Smooth muscle cell (in vitro differentiated cells): ENCODE measurements at regions not wholly inside any gene's neighbourhood (a gene's known extent, or its start where the extent isn't known, plus 50 kb on each side); places are given as distances from the start of the nearest gene placed in this dataset.

Experiments used
- DNase-seq: peaks from one replicate; lab custom pipeline; 2025; ENCODE audit not compliant: unreplicated experiment; lab: John Stamatoyannopoulos, UW
- H2AFZ ChIP-seq: fragments of 200-600 bp; sonication (generic); 2 replicates; pipeline ENCODE4 v1.6.0; 2016; ENCODE audit warnings: antibody characterized with exemption, low read depth, mild to moderate bottlenecking
- H3F3A ChIP-seq: fragments of 200-600 bp; sonication (generic); 2 replicates; pipeline ENCODE4 v1.6.0; 2017; ENCODE audit warnings: antibody characterized with exemption, low read depth
- H3K27ac ChIP-seq: fragments of 200-600 bp; sonication (generic); 2 replicates; pipeline ENCODE4 v1.5.1; 2016; ENCODE audit warnings: low read depth, mild to moderate bottlenecking
- H3K27me3 ChIP-seq: fragments of 200-600 bp; sonication (generic); 2 replicates; pipeline ENCODE4 v1.6.1; 2016; ENCODE audit warnings: low read depth, mild to moderate bottlenecking
- H3K36me3 ChIP-seq: fragments of 200-600 bp; sonication (generic); 2 replicates; pipeline ENCODE4 v1.5.1; 2016; ENCODE audit warnings: low read depth
- H3K4me1 ChIP-seq: fragments of 200-600 bp; sonication (generic); 2 replicates; pipeline ENCODE4 v1.5.1; 2016; ENCODE audit warnings: low read depth
- H3K4me2 ChIP-seq: fragments of 200-600 bp; sonication (generic); 2 replicates; pipeline ENCODE4 v1.6.0; 2016; ENCODE audit warnings: mild to moderate bottlenecking
- H3K4me3 ChIP-seq: fragments of 200-600 bp; sonication (generic); 2 replicates; pipeline ENCODE4 v1.5.1; 2016; ENCODE audit warnings: mild to moderate bottlenecking
- H3K79me2 ChIP-seq: fragments of 200-600 bp; sonication (generic); 2 replicates; pipeline ENCODE4 v1.6.0; 2016; ENCODE audit warnings: low read depth, mild to moderate bottlenecking
- H3K9ac ChIP-seq: fragments of 200-600 bp; sonication (generic); 2 replicates; pipeline ENCODE4 v1.6.0; 2016; ENCODE audit warnings: low read depth
- H3K9me3 ChIP-seq: fragments of 200-600 bp; sonication (generic); replicated peaks from 2 replicates; pipeline ENCODE4 v1.5.1; 2016; ENCODE audit warnings: low read depth
- H4K20me1 ChIP-seq: fragments of 200-600 bp; sonication (generic); 2 replicates; pipeline ENCODE4 v1.6.0; 2016; ENCODE audit warnings: low read depth
- WGBS: methylation state at CpG from one replicate; pipeline ENCODE4 v1.1.7; 2016; ENCODE audit warnings: low lambda C conversion rate; 5-methylcytosine and 5-hydroxymethylcytosine counted together
- TF ChIP-seq, protein P1 (sequence below): fragments of 200-600 bp; sonication (generic); IDR thresholded peaks from 2 replicates; pipeline ENCODE4 v1.5.1; 2017; ENCODE audit warnings: borderline replicate concordance, mild to moderate bottlenecking, antibody characterized with exemption; ENCODE audit not compliant: insufficient read depth, poor library complexity, severe bottlenecking

DNA sequence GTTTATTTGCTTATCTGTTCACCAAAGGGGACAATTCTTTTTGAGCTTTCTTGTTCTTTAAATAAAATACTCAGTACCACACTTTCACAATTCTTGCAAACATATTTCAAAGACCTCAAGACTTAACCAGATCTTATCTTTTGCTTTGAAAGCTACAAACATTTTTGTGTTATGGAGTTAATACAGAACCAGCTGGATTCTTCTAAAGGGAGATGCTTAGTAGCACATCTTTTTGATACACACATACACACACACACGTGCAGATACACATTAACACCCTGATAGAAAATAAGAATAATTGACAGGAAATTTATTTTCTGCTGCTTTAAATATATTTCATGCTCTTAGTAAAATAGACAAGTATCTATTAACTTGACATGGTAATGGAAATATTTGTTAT is 379.1 kb downstream of the SH2D1A start:
- Histone ChIP-seq H2AFZ (no peak overlapping the region), H3F3A (no peaks in the 10 kb centered on the region), H3K79me2 (no peaks in the 10 kb centered on the region), H3K4me2 (no peak overlapping the region), H3K27ac (no peak overlapping the region), H3K9ac (no peak overlapping the region), H3K27me3 (no peaks in the 10 kb centered on the region), H3K36me3 (no peaks in the 10 kb centered on the region), H3K4me1 (no peaks in the 10 kb centered on the region), H4K20me1 (no peaks in the 10 kb centered on the region), H3K4me3 (no peak overlapping the region), H3K9me3 (no peaks in the 10 kb centered on the region)
- WGBS: 41% methylated on average over 1 of the region's 1 CpG
- no peak for DNase-seq
- TF ChIP-seq, protein P1, sequence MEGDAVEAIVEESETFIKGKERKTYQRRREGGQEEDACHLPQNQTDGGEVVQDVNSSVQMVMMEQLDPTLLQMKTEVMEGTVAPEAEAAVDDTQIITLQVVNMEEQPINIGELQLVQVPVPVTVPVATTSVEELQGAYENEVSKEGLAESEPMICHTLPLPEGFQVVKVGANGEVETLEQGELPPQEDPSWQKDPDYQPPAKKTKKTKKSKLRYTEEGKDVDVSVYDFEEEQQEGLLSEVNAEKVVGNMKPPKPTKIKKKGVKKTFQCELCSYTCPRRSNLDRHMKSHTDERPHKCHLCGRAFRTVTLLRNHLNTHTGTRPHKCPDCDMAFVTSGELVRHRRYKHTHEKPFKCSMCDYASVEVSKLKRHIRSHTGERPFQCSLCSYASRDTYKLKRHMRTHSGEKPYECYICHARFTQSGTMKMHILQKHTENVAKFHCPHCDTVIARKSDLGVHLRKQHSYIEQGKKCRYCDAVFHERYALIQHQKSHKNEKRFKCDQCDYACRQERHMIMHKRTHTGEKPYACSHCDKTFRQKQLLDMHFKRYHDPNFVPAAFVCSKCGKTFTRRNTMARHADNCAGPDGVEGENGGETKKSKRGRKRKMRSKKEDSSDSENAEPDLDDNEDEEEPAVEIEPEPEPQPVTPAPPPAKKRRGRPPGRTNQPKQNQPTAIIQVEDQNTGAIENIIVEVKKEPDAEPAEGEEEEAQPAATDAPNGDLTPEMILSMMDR: no peak

DNA sequence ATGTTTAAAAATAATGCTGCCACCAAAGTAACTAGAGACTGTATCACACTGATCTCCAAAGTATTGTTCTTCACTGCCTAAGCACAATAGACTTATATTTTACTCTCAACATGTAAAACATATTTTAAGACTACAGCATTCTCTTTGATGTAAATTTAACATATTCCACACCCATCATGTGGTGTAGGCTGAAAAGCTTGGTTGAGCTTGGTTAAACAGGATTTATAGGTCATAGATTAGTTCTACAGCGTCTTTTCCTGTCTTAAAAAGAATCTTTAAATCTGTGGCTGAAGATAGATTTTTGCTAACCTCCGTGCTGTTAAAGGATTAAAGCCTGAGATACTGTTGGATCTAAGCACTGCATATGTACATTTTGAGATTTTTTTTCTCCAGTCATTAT is 379.9 kb downstream of the SH2D1A start:
- 26% methylated on average over 2 of the region's 2 CpGs for WGBS
- H3K9me3 ChIP-seq: no peaks in the 10 kb centered on the region
- H3F3A ChIP-seq: no peaks in the 10 kb centered on the region
- no peak overlapping the region for H3K4me2 ChIP-seq
- H3K4me3 ChIP-seq: no peak overlapping the region
- DNase-seq: no peak
- TF ChIP-seq, protein P1: no peak
- no peak overlapping the region for H3K9ac ChIP-seq
- no peaks in the 10 kb centered on the region for H3K27me3 ChIP-seq
- no peaks in the 10 kb centered on the region for H3K36me3 ChIP-seq
- H3K27ac ChIP-seq: no peak overlapping the region
- H3K79me2 ChIP-seq: no peaks in the 10 kb centered on the region
- no peak overlapping the region for H2AFZ ChIP-seq
- H3K4me1 ChIP-seq: no peaks in the 10 kb centered on the region
- no peaks in the 10 kb centered on the region for H4K20me1 ChIP-seq

DNA sequence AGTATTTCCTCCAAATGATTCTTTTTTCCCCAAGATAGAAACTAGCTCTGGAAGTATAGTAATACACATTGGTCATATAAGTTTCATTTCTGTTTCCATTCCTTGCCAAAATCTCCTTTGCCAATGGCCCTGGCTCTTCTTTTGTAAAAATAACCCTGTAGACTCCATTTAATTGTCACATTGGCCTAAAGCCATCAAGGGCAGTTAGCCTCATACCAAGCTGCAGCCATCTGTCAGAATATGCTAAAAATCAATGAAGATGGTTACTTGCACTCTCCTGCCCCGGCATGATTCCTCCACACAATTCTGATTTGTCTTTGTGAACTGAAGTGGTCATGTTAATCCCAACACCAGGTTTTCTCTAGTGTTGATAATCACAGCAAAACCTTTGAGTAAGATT is 380.5 kb downstream of the SH2D1A start:
- 45% methylated on average over 1 of the region's 1 CpG for WGBS

More for the DNA sequence above, 380.5 kb downstream of the SH2D1A start:
- no peaks in the 10 kb centered on the region for H3K9me3 ChIP-seq
- no peaks in the 10 kb centered on the region for H3K79me2 ChIP-seq
- no peaks in the 10 kb centered on the region for H3K4me1 ChIP-seq
- TF ChIP-seq, protein P1: no peak
- no peak overlapping the region for H3K27ac ChIP-seq
- H3F3A ChIP-seq: no peaks in the 10 kb centered on the region
- H3K4me3 ChIP-seq: no peak overlapping the region
- no peak overlapping the region for H2AFZ ChIP-seq
- no peak for DNase-seq
- no peaks in the 10 kb centered on the region for H3K27me3 ChIP-seq
- H3K9ac ChIP-seq: no peak overlapping the region
- no peaks in the 10 kb centered on the region for H3K36me3 ChIP-seq
- H3K4me2 ChIP-seq: no peak overlapping the region
- H4K20me1 ChIP-seq: no peaks in the 10 kb centered on the region
